H9 (cell line): ENCODE measurements at regions not wholly inside any gene's neighbourhood (a gene's known extent, or its start where the extent isn't known, plus 50 kb on each side); places are given as distances from the start of the nearest gene placed in this dataset.

ENCODE experiments used
- DNase-seq: peaks from one replicate; pipeline ENCODE4 v3.0.0-alpha.2; 2017
- H2AFZ ChIP-seq: one replicate; pipeline ENCODE4 v1.6.1; 2013; ENCODE audit warnings: mild to moderate bottlenecking, low read length, control low read depth, moderate library complexity
- H2AK5ac ChIP-seq: 2 replicates; pipeline ENCODE4 v1.6.1; 2013; ENCODE audit warnings: low read length, control low read depth, mixed read lengths; ENCODE audit not compliant: insufficient read length
- H2BK120ac ChIP-seq: one replicate; pipeline ENCODE4 v1.6.1; 2013; ENCODE audit warnings: low read depth, mild to moderate bottlenecking, low read length, control low read depth, inconsistent platforms; ENCODE audit not compliant: poor library complexity, severe bottlenecking
- H2BK12ac ChIP-seq: 2 replicates; pipeline ENCODE4 v1.6.1; 2013; ENCODE audit warnings: low read length, control low read depth, mixed read lengths, low read depth; ENCODE audit not compliant: insufficient read length
- H2BK15ac ChIP-seq: 2 replicates; pipeline ENCODE4 v1.6.1; 2013; ENCODE audit warnings: low read depth, low read length, control low read depth
- H2BK20ac ChIP-seq: one replicate; pipeline ENCODE4 v1.6.1; 2013; ENCODE audit warnings: low read depth, mild to moderate bottlenecking, low read length, control low read depth, inconsistent platforms; ENCODE audit not compliant: poor library complexity, severe bottlenecking
- H2BK5ac ChIP-seq: 2 replicates; pipeline ENCODE4 v1.6.1; 2013; ENCODE audit warnings: low read length, control low read depth, mixed read lengths; ENCODE audit not compliant: insufficient read length
- H3K14ac ChIP-seq: 2 replicates; pipeline ENCODE4 v1.6.1; 2013; ENCODE audit warnings: low read length, control low read depth; ENCODE audit not compliant: insufficient read depth
- H3K18ac ChIP-seq: 2 replicates; pipeline ENCODE4 v1.6.1; 2013; ENCODE audit warnings: low read depth, mild to moderate bottlenecking, mixed read lengths, low read length, control low read depth; ENCODE audit not compliant: insufficient read length
- H3K23ac ChIP-seq: 2 replicates; pipeline ENCODE4 v1.6.1; 2013; ENCODE audit warnings: low read length, control low read depth, mixed read lengths, low read depth; ENCODE audit not compliant: insufficient read length
- H3K23me2 ChIP-seq: 2 replicates; pipeline ENCODE4 v1.6.1; 2013; ENCODE audit warnings: low read depth, mild to moderate bottlenecking, mixed read lengths, low read length, control low read depth; ENCODE audit not compliant: insufficient read length, poor library complexity, severe bottlenecking
- H3K27ac ChIP-seq: 2 replicates; pipeline ENCODE4 v1.5.1; 2013; ENCODE audit warnings: low read length, control low read depth, mixed read lengths, low read depth; ENCODE audit not compliant: insufficient read length
- H3K27me3 ChIP-seq: 2 replicates; pipeline ENCODE4 v1.6.1; 2013; ENCODE audit warnings: low read length, control low read depth, inconsistent platforms; ENCODE audit not compliant: insufficient read depth
- H3K4ac ChIP-seq: 2 replicates; pipeline ENCODE4 v1.6.1; 2013; ENCODE audit warnings: low read depth, mild to moderate bottlenecking, control low read depth, inconsistent platforms, low read length, moderate library complexity
- H3K4me1 ChIP-seq: 2 replicates; pipeline ENCODE4 v1.6.1; 2013; ENCODE audit warnings: low read length, control low read depth, inconsistent platforms; ENCODE audit not compliant: insufficient read depth
- H3K4me2 ChIP-seq: 2 replicates; pipeline ENCODE4 v1.6.1; 2013; ENCODE audit warnings: low read length, control low read depth, mixed read lengths; ENCODE audit not compliant: insufficient read length, insufficient read depth
- H3K56ac ChIP-seq: 2 replicates; pipeline ENCODE4 v1.6.1; 2013; ENCODE audit warnings: low read depth, mild to moderate bottlenecking, mixed read lengths, low read length, control low read depth; ENCODE audit not compliant: insufficient read length
- H3K79me1 ChIP-seq: 2 replicates; pipeline ENCODE4 v1.6.1; 2013; ENCODE audit warnings: low read depth, mild to moderate bottlenecking, moderate library complexity, low read length, control low read depth, inconsistent platforms; ENCODE audit not compliant: insufficient read depth, poor library complexity, severe bottlenecking
- H3K79me2 ChIP-seq: 2 replicates; pipeline ENCODE4 v1.6.1; 2013; ENCODE audit warnings: low read length, control low read depth, inconsistent platforms; ENCODE audit not compliant: insufficient read depth
- H3K9ac ChIP-seq: 2 replicates; pipeline ENCODE4 v1.6.1; 2013; ENCODE audit warnings: low read length, control low read depth, mixed read lengths; ENCODE audit not compliant: insufficient read length; ENCODE audit errors: extremely low read depth
- H3K9me3 ChIP-seq: one replicate; pipeline ENCODE4 v1.6.1; 2013; ENCODE audit warnings: low read depth, low read length, inconsistent platforms; ENCODE audit not compliant: control insufficient read depth
- H3T11ph ChIP-seq: one replicate; pipeline ENCODE4 v1.6.1; 2013; ENCODE audit warnings: mild to moderate bottlenecking, low read length, control low read depth, inconsistent platforms
- H4K20me1 ChIP-seq: one replicate; pipeline ENCODE4 v1.6.1; 2013; ENCODE audit not compliant: control insufficient read depth, insufficient read length, insufficient read depth
- H4K5ac ChIP-seq: 2 replicates; pipeline ENCODE4 v1.6.1; 2013; ENCODE audit warnings: low read depth, mild to moderate bottlenecking, mixed read lengths, low read length, control low read depth; ENCODE audit not compliant: insufficient read length
- H4K8ac ChIP-seq: replicated peaks from 2 replicates; pipeline ENCODE4 v1.6.1; 2013; ENCODE audit warnings: low read length, control low read depth, mixed read lengths, low read depth; ENCODE audit not compliant: insufficient read length
- H4K91ac ChIP-seq: 2 replicates; pipeline ENCODE4 v1.6.1; 2013; ENCODE audit warnings: low read depth, mild to moderate bottlenecking, moderate library complexity, mixed read lengths, low read length, control low read depth; ENCODE audit not compliant: insufficient read length
- H3K27ac Mint-ChIP-seq, 3 experiments: 2 replicates in 2 of 3; 3 replicates in 1 of 3; pipeline ENCODE4 v1.8.0; 2020 to 2021; ENCODE audit warnings: mixed read lengths in 3 of 3, mild to moderate bottlenecking in 1 of 3, moderate library complexity in 1 of 3
- H3K27me3 Mint-ChIP-seq: 2 replicates; pipeline ENCODE4 v1.8.0; 2021; ENCODE audit warnings: low read depth, mild to moderate bottlenecking, moderate library complexity, mixed read lengths
- H3K36me3 Mint-ChIP-seq, 3 experiments: 2 replicates in 2 of 3; 3 replicates in 1 of 3; pipeline ENCODE4 v1.8.0; 2020 to 2021; ENCODE audit warnings: low read depth in 3 of 3, mixed read lengths in 3 of 3; ENCODE audit not compliant: insufficient read depth in 1 of 3
- H3K4me1 Mint-ChIP-seq, 2 experiments: 2 replicates each; pipeline ENCODE4 v1.8.0; 2020; ENCODE audit warnings: mixed read lengths in 2 of 2
- H3K4me3 Mint-ChIP-seq, 2 experiments: 2 replicates in 1 of 2; 3 replicates in 1 of 2; pipeline ENCODE4 v1.8.0; 2020 to 2021; ENCODE audit warnings: mild to moderate bottlenecking in 2 of 2, mixed read lengths in 2 of 2, moderate library complexity in 1 of 2
- H3K9me3 Mint-ChIP-seq, 2 experiments: 2 replicates in 1 of 2; 3 replicates in 1 of 2; pipeline ENCODE4 v1.8.0; 2020; ENCODE audit warnings: mild to moderate bottlenecking in 2 of 2, mixed read lengths in 2 of 2, moderate library complexity in 1 of 2
- CTCF ChIP-seq: fragments of 200-600 bp; sonication (generic); conservative IDR thresholded peaks from 3 replicates; pipeline ENCODE4 v1.8.0; 2021; ENCODE audit warnings: antibody characterized with exemption, mild to moderate bottlenecking
- WGBS: extraction: QIAGEN DNeasy Blood & Tissue Kit; methylation state at CpG from one replicate; pipeline ENCODE4 v1.1.7; 2013; ENCODE audit warnings: missing lambda C conversion rate, low lambda C conversion rate, mixed read lengths; ENCODE audit not compliant: insufficient read length; ENCODE audit errors: extremely low coverage; 5-methylcytosine and 5-hydroxymethylcytosine counted together

GRCh38 chr5:124922255-124922975 is 176.0 kb upstream of the ZNF608 start:
- Histone ChIP-seq H3K4ac (no peak overlapping the region), H4K20me1 (no peaks in the 10 kb centered on the region), H3K9ac (no peak overlapping the region), H4K8ac (no peak overlapping the region), H2BK20ac (no peak overlapping the region), H3K9me3 (no peaks in the 10 kb centered on the region), H3K23me2 (no peaks in the 10 kb centered on the region), H3K79me2 (no peaks in the 10 kb centered on the region), H2BK12ac (no peak overlapping the region), H2BK15ac (no peak overlapping the region), H4K5ac (no peak overlapping the region), H3K27me3 (no peaks in the 10 kb centered on the region), H3T11ph (no peak overlapping the region), H2BK5ac (no peak overlapping the region), H3K79me1 (no peaks in the 10 kb centered on the region), H3K56ac (no peak overlapping the region), H2AK5ac (no peak overlapping the region), H3K4me2 (no peak overlapping the region), H3K23ac (no peak overlapping the region), H3K14ac (no peak overlapping the region), H2BK120ac (no peak overlapping the region), H3K27ac (peak overlapping the region; percentile 65), H2AFZ (no peak overlapping the region), H4K91ac (no peak overlapping the region), H3K4me1 (peaks cover 10% of the 10 kb centered on the region), H3K18ac (no peak overlapping the region)
- no peaks in the 10 kb centered on the region for H3K27me3 Mint-ChIP-seq
- no peak for TF ChIP-seq CTCF
- DNase-seq: no peak
- H3K27ac Mint-ChIP-seq: no peak overlapping the region
- no CpG with 5 or more reads among the region's 6 CpGs for WGBS
- H3K9me3 Mint-ChIP-seq: peaks cover 2 to 3% of the 10 kb centered on the region in 2 experiments; a peak in 3 of 5 replicates
- H3K4me3 Mint-ChIP-seq: no peak overlapping the region
- peaks cover 0 to 10% (median 2%) of the 10 kb centered on the region in 3 experiments; a peak in 3 of 7 replicates for H3K36me3 Mint-ChIP-seq
- peaks cover 5% of the 10 kb centered on the region in 2 experiments for H3K4me1 Mint-ChIP-seq
